ENCODE measurements at regions not wholly inside any gene's neighbourhood (a gene's known extent, or its start where the extent isn't known, plus 50 kb on each side); places are given as distances from the start of the nearest gene placed in this dataset.
"Not testable (repeated sequence)": the region's sequence is repeated elsewhere in the genome, so short reads cannot be mapped to it uniquely, and the experiment has no call there.

- DNase-seq, result no peak
Measured at GRCh38 chr10:35946556-35946955, 304.5 kb upstream of the FZD8 start.

- DNase-seq, result no peak
Measured at GRCh38 chr10:35942057-35942456, 300.0 kb upstream of the FZD8 start.

GRCh38 chr10:35940141-35941041 is 298.3 kb upstream of the FZD8 start:
- DNase-seq, result peak; percentile 97

DNA sequence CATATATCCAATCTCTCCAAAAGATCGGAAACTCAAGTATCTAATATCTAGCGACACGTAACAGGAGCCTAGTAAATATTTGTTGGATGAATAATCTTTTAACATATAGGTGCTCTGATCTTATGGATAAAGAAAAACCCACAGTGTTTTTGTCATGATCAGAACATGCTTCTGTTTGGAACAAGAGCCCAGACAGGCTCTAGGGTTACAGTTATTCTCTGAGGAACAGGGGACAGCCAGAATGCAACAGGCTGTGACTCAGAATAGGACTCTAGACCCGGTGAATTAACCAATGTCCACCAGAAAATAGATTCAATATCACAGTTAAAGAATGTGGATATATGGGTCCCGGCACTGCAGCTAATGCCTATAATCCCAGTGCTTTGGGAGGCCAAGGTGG is 296.1 kb upstream of the FZD8 start:
- no peak for DNase-seq

DNA sequence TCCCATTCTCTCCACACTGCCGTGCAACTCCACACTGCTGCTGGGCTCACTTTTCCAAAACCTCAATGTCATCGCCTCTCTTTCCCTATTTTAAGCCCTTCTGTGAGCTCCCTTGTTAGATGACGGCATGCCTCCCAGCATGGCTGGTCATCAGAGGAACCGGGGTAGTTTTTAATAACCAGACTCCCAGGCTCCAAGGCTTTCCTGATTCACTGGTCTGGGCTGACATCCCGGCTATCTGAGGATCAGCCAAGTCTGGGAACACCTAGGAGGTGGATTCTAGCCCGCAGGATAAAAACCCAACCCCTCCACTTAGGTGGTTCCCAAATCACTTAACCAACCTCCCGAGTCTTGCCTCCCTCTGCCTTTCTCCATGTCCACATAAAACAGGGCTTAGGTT is 295.4 kb upstream of the FZD8 start:
- no peak for DNase-seq

- DNase-seq, result no peak
Measured at GRCh38 chr10:35934642-35934995, 292.5 kb upstream of the FZD8 start.

- peak; percentile 83 for DNase-seq
Measured at GRCh38 chr10:35933940-35934641, 292.0 kb upstream of the FZD8 start.

GRCh38 chr10:35933491-35933890 is 291.4 kb upstream of the FZD8 start:
- DNase-seq, result no peak

DNA sequence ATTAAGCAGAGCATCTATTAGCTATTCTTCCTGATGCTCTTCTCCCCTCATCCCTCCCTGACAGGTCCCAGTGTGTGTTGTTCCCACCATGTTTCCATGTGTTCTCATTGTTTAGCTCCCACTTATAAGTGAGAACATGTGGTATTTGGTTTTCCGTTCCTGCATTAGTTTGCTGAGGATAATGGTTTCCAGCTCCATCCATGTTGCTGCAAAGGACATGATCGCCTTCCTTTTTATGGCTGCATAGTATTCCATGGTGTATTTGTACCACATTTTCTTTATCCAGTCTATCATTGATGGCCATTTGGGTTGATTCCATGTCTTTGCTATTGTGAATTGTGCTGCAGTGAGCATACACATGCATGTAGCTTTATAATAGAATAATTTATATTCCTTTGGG is 287.9 kb upstream of the FZD8 start:
- not testable (repeated sequence) for DNase-seq

DNA sequence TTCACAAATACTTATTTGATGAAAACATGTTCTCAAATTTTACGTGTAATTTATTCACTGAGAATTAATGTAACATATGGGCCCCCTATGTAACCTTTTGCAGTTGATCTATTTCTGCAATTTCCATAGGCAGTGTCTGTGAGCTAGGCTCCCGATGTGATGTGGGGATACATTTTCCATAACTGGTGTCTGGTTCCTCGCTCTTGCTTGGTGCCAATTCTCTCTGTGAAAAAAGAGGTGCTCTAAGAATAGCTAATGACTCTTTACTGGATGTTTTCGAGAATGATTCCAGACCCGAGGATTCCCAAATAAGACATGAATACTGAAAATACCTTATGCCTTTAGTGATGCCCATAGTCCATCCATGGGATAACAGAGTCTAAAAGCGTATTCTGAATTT is 286.7 kb upstream of the FZD8 start:
- peak; percentile 79 for DNase-seq

DNA sequence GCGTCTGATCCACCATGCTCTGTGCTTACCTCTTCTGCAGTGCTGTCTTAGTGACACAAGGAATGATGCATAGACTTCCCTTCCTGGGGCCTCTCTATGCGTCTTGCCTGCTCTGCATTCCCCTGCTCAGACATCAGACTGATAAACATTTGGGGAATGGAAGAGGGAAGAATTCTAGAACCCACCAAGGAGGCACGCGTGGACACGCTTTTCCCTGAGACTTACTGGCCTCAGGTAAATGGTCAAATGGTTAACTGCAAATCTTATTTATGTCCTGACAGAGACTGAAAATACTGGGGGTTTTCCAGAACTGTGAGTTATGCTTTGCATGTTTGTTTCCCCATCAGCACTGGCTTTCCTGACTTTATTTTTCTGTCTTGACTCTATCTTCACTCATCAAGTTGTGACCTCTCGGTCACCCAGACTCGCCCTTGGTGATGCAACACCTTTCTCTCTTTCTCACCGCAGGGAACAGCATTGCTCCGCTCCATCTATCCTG is 285.9 kb upstream of the FZD8 start:
- DNase-seq, result no peak

- no peak for DNase-seq
Measured at GRCh38 chr10:35927341-35927740, 285.2 kb upstream of the FZD8 start.

GRCh38 chr10:35926846-35927245 is 284.8 kb upstream of the FZD8 start:
- DNase-seq, result no peak

DNA sequence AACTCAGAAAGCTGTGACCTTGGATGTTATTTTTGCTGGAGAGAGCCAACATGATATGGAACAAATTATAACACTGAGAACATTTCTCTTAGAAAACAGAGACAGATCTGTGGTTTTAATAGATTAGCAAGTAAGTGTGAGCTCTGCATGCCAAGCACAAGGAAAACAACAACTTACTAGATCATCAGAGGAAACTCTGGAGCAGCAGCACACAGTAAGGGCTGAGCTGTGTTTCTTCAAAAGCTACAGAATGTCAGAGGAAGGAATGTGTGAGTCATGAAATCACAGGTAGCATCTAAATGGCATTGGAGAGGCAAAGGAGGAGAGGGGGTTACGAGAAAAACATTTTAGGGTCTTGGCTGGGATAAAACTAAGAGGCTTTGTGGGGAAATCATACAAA is 283.4 kb upstream of the FZD8 start:
- DNase-seq, result no peak

- DNase-seq, result no peak
Measured at GRCh38 chr10:35924759-35925158, 282.7 kb upstream of the FZD8 start.

GRCh38 chr10:35922876-35923600 is 280.9 kb upstream of the FZD8 start:
- peak; percentile 48 for DNase-seq

GRCh38 chr10:35921866-35922350 is 279.8 kb upstream of the FZD8 start:
- DNase-seq, result peak; percentile 82

GRCh38 chr10:35916791-35917190 is 274.7 kb upstream of the FZD8 start:
- no peak for DNase-seq

- DNase-seq, result no peak
Measured at GRCh38 chr10:35913628-35914027, 271.5 kb upstream of the FZD8 start.

- DNase-seq, result peak; percentile 51
Measured at GRCh38 chr10:35912615-35913569, 270.8 kb upstream of the FZD8 start.

DNA sequence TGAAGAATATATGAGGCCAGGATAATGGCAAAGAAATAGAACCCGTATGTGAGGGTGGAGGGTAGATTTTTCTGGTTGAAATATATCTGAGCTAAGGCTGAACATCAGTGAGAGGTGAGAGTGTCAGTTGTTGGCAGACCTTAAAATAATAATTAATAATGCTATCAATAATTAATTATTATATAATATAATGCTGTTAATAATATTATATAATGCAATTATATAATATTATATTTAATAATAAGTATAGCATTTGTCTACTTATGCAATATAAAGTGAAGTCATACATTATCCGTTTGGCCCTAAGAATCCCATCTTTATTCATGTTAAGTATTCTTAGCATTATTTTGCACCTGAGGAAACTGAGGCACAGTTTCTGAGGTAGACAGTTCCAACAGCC is 269.9 kb upstream of the FZD8 start:
- DNase-seq, result no peak

GRCh38 chr10:35911233-35911632 is 269.1 kb upstream of the FZD8 start:
- DNase-seq, result no peak
